ENCODE measurements at regions not wholly inside any gene's neighbourhood (a gene's known extent, or its start where the extent isn't known, plus 50 kb on each side); places are given as distances from the start of the nearest gene placed in this dataset.

- Histone ChIP-seq H3K36me3 (no peaks in the 10 kb centered on the region), H3K4me1 (peaks cover 21% of the 10 kb centered on the region), H3K4me2 (peak overlapping the region; percentile 69), H3K9me3 (peaks cover 9% of the 10 kb centered on the region; the same call in 1 of the 2 replicates), H3K9ac (no peak overlapping the region), H3K27me3 (no peaks in the 10 kb centered on the region), H3K4me3 (no peak overlapping the region), H4K20me1 (no peaks in the 10 kb centered on the region), H3K27ac (no peak overlapping the region)
- no peak for TF ChIP-seq Cebpa-rat (IDR thresholded peaks at IDR 0.05)
Observed at GRCh38 chr3:66797889-66798560, 200.1 kb upstream of the KBTBD8 start.

GRCh38 chr3:66800941-66801545 is 197.1 kb upstream of the KBTBD8 start:
- no peak for TF ChIP-seq Cebpa-rat (IDR thresholded peaks at IDR 0.05)
- Histone ChIP-seq H3K36me3 (no peaks in the 10 kb centered on the region), H3K9ac (no peak overlapping the region), H3K27me3 (no peaks in the 10 kb centered on the region), H3K4me3 (no peak overlapping the region), H3K4me2 (no peak overlapping the region), H3K9me3 (peaks cover 9% of the 10 kb centered on the region; the same call in 1 of the 2 replicates), H4K20me1 (no peaks in the 10 kb centered on the region), H3K27ac (no peak overlapping the region), H3K4me1 (peaks cover 27% of the 10 kb centered on the region)

GRCh38 chr3:66803206-66803605 is 194.9 kb upstream of the KBTBD8 start:
- H3K4me2 ChIP-seq, result peak overlapping the region; percentile 66
- H3K27me3 ChIP-seq, result no peaks in the 10 kb centered on the region

GRCh38 chr3:66803721-66804695 is 194.1 kb upstream of the KBTBD8 start:
- Histone ChIP-seq H3K27ac (peak overlapping the region; percentile 18; the same call in 1 of the 2 replicates), H3K36me3 (no peaks in the 10 kb centered on the region), H3K4me2 (peak overlapping the region; percentile 66), H4K20me1 (no peaks in the 10 kb centered on the region), H3K27me3 (no peaks in the 10 kb centered on the region), H3K4me3 (no peak overlapping the region; the same call in 1 of the 2 replicates), H3K9ac (no peak overlapping the region), H3K4me1 (peaks cover 18% of the 10 kb centered on the region), H3K9me3 (peaks cover 9% of the 10 kb centered on the region; the same call in 1 of the 2 replicates)
- TF ChIP-seq Cebpa-rat (IDR thresholded peaks at IDR 0.05), result no peak

More at GRCh38 chr3:66803206-66803605, 194.9 kb upstream of the KBTBD8 start:
- Histone ChIP-seq H4K20me1 (no peaks in the 10 kb centered on the region), H3K4me1 (peaks cover 22% of the 10 kb centered on the region), H3K36me3 (no peaks in the 10 kb centered on the region), H3K9ac (no peak overlapping the region), H3K4me3 (no peak overlapping the region; the same call in 1 of the 2 replicates), H3K9me3 (peaks cover 9% of the 10 kb centered on the region; the same call in 1 of the 2 replicates), H3K27ac (no peak overlapping the region)
- TF ChIP-seq Cebpa-rat (IDR thresholded peaks at IDR 0.05), result no peak

- Histone ChIP-seq H3K4me3 (no peak overlapping the region), H3K27ac (no peak overlapping the region), H3K9me3 (no peaks in the 10 kb centered on the region), H3K36me3 (no peaks in the 10 kb centered on the region), H3K9ac (no peak overlapping the region), H4K20me1 (no peaks in the 10 kb centered on the region), H3K4me1 (peaks cover 6% of the 10 kb centered on the region), H3K4me2 (no peak overlapping the region), H3K27me3 (no peaks in the 10 kb centered on the region)
- TF ChIP-seq Cebpa-rat (IDR thresholded peaks at IDR 0.05), result no peak
Observed at GRCh38 chr3:66808891-66809594, 189.1 kb upstream of the KBTBD8 start.

GRCh38 chr3:66809595-66809958 is 188.5 kb upstream of the KBTBD8 start:
- no peak for TF ChIP-seq Cebpa-rat (IDR thresholded peaks at IDR 0.05)
- Histone ChIP-seq H3K4me2 (no peak overlapping the region), H3K9ac (no peak overlapping the region), H3K27ac (no peak overlapping the region), H3K4me3 (no peak overlapping the region), H3K36me3 (no peaks in the 10 kb centered on the region), H3K4me1 (peaks cover 1% of the 10 kb centered on the region), H4K20me1 (no peaks in the 10 kb centered on the region), H3K9me3 (no peaks in the 10 kb centered on the region), H3K27me3 (no peaks in the 10 kb centered on the region)

GRCh38 chr3:66812136-66812535 is 186.0 kb upstream of the KBTBD8 start:
- Histone ChIP-seq H3K4me2 (no peak overlapping the region), H3K36me3 (no peaks in the 10 kb centered on the region), H3K9ac (no peak overlapping the region), H3K27me3 (no peaks in the 10 kb centered on the region), H3K4me1 (no peaks in the 10 kb centered on the region), H3K4me3 (no peak overlapping the region), H4K20me1 (no peaks in the 10 kb centered on the region), H3K9me3 (no peaks in the 10 kb centered on the region), H3K27ac (no peak overlapping the region)
- no peak for TF ChIP-seq Cebpa-rat (IDR thresholded peaks at IDR 0.05)

- no peak overlapping the region for H3K27ac ChIP-seq
- TF ChIP-seq Cebpa-rat (IDR thresholded peaks at IDR 0.05), result no peak
Observed at GRCh38 chr3:66812741-66813140, 185.4 kb upstream of the KBTBD8 start.

GRCh38 chr3:66816090-66816761 is 181.9 kb upstream of the KBTBD8 start:
- H3K9me3 ChIP-seq, result no peaks in the 10 kb centered on the region
- no peak for TF ChIP-seq Cebpa-rat (IDR thresholded peaks at IDR 0.05)
- no peak overlapping the region for H3K4me2 ChIP-seq
- H3K4me3 ChIP-seq, result no peak overlapping the region
- H3K36me3 ChIP-seq, result no peaks in the 10 kb centered on the region
- no peaks in the 10 kb centered on the region for H4K20me1 ChIP-seq
- no peak overlapping the region for H3K27ac ChIP-seq
- H3K27me3 ChIP-seq, result no peaks in the 10 kb centered on the region
- H3K4me1 ChIP-seq, result no peaks in the 10 kb centered on the region
- H3K9ac ChIP-seq, result no peak overlapping the region

More at GRCh38 chr3:66812741-66813140, 185.4 kb upstream of the KBTBD8 start:
- no peak overlapping the region for H3K4me2 ChIP-seq
- no peaks in the 10 kb centered on the region for H3K9me3 ChIP-seq
- no peak overlapping the region for H3K9ac ChIP-seq
- no peaks in the 10 kb centered on the region for H3K4me1 ChIP-seq
- H3K27me3 ChIP-seq, result no peaks in the 10 kb centered on the region
- H4K20me1 ChIP-seq, result no peaks in the 10 kb centered on the region
- H3K4me3 ChIP-seq, result no peak overlapping the region
- H3K36me3 ChIP-seq, result no peaks in the 10 kb centered on the region
